Epidermal melanocyte (primary cell): ENCODE measurements at regions not wholly inside any gene's neighbourhood (a gene's known extent, or its start where the extent isn't known, plus 50 kb on each side); places are given as distances from the start of the nearest gene placed in this dataset.
"Not testable (repeated sequence)": the region's sequence is repeated elsewhere in the genome, so short reads cannot be mapped to it uniquely, and the experiment has no call there.

ENCODE experiments used
- DNase-seq: peaks from one replicate; pipeline ENCODE4 v3.0.0; 2011; ENCODE audit warnings: low spot score; ENCODE audit not compliant: insufficient read length

DNA sequence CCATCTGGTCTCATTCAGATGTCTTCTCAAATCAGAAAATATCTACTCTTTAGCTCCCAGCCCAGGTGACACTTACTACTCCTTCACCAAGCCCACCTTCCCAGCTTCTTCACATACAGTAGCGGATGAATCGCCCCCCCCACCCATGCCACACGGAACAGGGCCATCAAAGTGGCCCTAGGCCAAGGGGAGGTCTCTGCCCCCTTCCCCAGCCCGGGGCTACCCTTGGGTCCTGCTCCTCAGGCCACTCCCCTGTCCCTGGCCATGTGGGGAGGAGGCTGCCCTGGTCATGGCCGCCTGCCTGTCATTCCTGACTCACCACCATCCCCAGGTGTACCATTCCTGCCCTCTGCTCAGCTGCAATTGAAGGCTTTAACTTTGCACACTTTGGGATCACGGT, 142.8 kb downstream of the NECTIN1 start:
- DNase-seq = no peak

- no peak for DNase-seq
Measured at GRCh38 chr11:119585043-119585781, 143.8 kb downstream of the NECTIN1 start.

- DNase-seq = no peak
Measured at GRCh38 chr11:119584193-119585042, 144.6 kb downstream of the NECTIN1 start.

DNA sequence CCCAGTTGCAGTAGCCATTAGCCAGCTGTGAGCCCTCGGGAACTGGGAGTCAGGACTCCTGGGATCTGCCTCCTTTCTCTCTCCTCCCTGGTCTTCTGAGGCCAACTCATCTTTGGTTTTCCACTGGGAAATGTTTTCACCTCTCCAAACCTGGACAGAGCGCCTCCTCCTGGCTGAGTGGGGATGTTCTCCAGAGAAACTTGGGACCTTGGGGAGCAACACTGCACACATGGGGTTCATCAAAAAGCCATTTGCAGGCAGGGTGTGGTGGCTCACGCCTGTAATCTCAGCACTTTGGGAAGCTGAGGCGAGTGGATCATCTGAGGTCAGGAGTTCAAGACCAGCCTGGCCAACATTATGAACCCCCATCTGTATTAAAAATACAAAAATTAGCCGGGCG, 145.4 kb downstream of the NECTIN1 start:
- DNase-seq = no peak

DNA sequence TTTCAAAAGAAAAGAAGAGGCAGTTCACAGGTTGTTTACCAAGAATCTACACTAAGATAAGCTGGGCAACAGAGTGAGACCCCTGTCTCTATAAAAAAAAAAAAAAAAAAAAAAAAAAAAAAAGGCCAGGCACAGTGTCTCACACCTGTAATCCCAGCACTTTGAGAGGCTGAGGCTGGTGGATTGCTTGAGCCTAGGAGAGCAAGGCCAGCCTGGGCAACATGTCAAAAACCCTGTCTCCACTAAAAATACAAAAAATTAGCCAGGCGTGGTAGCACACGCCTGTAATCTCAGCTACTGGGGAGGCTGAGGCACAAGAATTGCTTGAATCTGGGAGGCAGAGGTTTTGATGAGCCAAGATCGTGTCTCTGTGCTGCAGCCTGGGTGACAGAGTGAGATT, 147.6 kb downstream of the NECTIN1 start:
- DNase-seq = not testable (repeated sequence)

DNA sequence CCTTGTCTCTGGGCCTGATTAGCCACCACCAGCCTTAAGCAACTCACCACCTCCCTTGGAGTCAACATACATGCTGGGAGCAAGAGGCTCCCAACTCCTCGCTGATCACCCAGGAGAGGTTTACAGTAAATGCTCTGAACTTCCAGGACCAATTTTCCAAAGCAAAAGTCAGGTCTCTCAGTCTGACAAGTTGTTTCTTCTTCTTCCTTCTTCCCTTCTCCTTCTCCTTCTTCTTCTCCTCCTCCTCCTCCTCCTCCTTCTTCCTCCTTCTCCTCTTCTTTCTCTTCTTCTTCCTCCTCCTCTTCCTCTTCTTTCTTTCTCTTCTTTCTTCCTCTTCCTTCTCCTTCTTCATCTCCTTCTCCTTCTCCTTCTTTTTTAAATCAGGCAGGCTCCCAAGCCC, 148.2 kb downstream of the NECTIN1 start:
- no peak for DNase-seq

DNA sequence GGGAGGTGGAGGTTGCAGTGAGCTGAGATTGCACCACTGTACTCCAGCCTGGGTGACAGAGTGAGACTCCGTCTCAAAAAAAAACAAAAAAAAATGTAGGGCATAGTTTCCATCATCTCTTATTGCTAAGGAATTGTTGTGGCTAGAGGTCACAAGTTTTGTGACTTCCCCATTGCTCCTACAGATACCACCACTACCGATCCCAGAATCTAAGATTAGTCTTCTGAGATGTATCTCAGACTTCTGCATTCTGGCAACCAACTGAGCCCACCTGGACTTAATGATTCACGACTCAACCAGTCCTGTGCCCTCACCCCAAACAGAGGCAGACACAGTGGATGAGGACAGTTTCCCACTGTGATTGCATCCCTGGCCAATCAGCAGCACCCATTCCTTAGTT, 148.9 kb downstream of the NECTIN1 start:
- DNase-seq = no peak

GRCh38 chr11:119578521-119579191, 150.3 kb downstream of the NECTIN1 start:
- no peak for DNase-seq

GRCh38 chr11:119573858-119574257, 150.9 kb upstream of the THY1 start:
- DNase-seq = no peak

GRCh38 chr11:119572481-119573424, 149.8 kb upstream of the THY1 start:
- no peak for DNase-seq

- DNase-seq = no peak
Measured at GRCh38 chr11:119571311-119571710, 148.3 kb upstream of the THY1 start.

DNA sequence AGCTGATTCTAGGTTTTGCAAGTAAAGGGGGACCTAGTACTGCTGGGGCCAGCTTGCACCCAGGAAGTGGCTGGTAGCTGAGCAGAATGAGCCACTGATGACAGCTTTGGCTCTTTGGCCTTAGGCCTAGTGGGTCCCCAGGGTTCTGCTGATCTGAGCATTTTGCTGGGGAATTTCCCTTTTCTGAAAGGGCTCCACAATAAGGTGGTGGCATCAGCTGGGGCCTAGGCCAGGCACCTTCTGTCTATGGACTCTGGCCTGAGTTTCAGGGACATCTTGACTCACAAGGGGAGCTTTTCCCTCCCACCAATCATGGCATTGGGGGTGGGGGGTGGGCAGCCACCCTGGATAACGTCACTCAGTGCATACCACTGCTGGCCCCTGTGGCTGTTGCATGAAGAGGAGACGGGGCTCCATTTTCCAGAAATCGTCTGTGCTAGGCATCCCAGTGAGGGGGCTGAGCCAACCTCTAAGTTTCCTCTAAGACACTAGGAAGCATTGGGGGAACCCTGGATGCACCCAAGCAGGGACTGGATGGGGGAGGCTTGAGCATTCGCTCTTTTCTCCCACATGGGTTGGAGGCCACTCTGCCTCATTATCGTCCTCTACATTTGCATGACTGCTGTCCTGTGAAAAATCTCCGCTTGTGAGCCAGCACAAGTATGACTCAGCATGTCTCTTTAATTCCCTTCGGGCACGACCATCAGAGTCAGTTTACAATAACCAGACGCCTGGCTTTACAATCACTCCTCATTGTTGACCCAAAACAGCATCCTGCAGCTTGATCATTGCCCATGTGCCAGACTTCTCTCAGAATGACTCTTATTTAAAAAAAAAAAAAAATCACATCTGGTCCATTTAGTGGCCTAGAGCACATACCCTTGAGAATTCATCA, 145.0 kb upstream of the THY1 start:
- DNase-seq = peak; percentile 49

DNA sequence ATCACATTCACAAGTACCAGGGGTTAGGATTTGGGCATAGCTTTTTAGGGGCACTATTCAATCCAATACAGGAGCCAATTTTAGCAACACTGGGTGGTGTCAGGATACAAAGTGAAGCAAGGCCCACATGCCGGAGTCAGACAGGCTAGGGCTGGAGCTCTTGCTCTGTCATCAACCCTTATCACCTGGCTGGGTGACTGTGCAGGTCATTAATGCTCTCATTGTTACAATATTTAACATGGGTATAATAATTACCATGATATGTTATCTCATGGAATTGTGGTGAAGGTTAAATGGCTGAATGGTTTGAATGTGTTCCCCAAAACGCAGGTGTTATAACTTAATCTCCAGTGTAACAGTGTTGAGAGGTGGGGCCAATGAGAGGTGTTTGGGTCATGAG, 143.3 kb upstream of the THY1 start:
- DNase-seq = no peak

DNA sequence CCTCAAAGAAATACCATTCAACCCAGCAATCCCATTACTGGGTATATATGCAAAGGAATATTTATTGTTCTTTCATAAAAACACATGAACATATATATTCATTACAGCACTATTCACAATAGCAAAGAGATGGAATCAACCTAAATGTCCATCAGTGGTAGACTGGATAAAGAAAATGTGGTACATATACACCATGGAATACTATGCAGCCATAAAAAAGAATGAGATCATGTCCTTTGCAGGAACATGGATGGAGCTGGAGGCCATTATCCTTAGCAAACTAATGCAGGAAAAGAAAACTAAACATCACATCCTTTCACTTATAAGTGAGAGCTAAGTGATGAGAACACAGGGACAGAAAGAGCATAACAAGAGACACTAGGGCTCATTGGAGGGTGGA, 142.7 kb upstream of the THY1 start:
- DNase-seq = not testable (repeated sequence)

DNA sequence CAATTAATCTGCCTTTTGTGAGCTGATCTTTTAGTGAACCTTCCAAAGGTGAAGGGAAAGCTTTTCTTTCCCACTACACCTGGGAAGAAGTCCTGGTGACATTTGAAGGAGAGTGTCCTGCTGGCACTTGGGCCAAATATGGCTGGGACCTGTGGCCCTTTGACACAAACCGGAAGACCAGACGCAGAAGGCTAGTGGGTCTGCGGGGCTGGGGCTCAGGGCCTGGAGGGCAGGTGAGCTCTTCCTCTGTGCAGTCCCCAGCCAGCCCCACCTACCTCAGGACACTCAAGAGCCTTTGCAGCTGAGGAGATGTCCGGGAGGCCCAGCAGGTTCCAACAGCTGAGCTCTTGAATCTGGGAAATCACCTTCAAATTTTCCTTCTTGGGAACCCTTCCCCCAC, 138.0 kb upstream of the THY1 start:
- no peak for DNase-seq

DNA sequence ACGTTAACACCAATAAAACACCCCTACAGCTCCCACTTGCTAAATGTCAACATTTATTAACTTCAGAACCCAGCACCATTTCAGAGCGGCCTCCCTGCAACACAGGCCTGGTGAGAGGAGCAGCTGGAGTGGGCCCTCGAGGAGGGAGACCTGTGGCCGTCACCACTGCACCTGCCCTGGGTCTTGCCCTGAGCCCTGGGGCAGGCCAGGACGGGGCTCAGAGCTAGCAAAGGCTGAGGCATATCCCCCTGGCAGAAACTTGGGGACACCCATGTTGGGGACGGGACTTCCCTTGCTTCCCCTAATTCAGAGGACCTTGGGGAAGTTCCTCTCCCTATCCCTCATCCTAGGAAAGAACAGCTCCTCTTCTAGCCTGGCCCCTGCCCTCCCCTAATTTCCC, 137.3 kb upstream of the THY1 start:
- no peak for DNase-seq

DNA sequence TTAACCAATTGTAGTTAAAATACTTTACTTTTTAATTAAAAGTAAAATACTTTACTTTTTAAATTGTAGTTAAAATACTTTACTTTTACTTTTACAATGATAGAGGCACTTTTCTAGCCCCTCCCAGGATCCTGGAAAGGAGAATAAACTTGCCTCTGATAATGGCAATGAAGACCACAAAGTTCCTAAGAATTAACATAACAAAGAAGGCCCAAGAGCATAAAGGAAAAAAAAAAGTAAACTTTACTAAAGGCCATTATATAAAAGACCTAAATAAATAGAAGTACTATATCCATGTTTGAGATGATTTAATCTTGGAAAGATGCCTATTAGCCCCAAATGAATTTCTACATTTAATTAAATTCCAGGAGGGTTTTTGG, 129.1 kb upstream of the THY1 start:
- no peak for DNase-seq

- DNase-seq = no peak
Measured at GRCh38 chr11:119551420-119552105, 128.6 kb upstream of the THY1 start.

DNA sequence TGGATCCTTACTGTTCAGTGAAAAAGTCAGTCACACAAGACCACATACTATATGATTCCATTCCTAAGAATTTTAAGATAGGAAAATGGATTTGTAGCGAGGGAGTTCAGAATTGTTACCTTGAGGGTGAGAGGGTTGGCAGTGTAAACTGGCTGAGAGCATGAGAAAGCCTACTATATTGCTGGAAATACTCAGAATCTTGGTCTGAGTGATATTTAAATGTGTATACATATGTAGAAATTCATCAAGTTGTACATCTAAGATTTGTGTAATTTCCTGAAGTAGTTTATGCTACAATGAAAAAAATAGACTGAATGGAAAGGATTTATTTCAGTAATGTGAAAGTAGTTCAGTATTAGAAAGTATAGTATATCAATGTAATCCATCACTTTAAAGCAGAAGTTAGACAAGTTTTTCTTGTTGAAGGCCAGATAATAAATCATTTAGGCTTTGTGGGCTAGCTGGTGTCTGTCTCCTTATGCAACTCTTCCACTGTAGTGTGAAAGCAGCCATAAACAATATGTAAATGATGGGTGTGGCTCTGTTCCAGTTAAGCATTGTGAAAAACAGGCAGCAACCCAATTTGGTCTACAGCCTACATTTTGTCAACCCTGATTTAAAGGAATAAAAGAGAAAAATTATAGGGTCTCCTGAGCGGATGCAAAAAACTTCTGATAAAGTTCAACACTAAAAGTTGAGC, 127.2 kb upstream of the THY1 start:
- DNase-seq = no peak
